HG02973 (cell line): ENCODE measurements at regions not wholly inside any gene's neighbourhood (a gene's known extent, or its start where the extent isn't known, plus 50 kb on each side); places are given as distances from the start of the nearest gene placed in this dataset.

Source experiments
- ATAC-seq: cut with Tn5 transposase; IDR thresholded peaks from one replicate; pipeline ENCODE4 v1.9.1; 2021; ENCODE audit warnings: moderate library complexity; ENCODE audit not compliant: unreplicated experiment

GRCh38 chr2:861655-862354, 88.8 kb upstream of the SNTG2 start:
- no peak for ATAC-seq

- no peak for ATAC-seq
Observed at GRCh38 chr2:860259-860855, 90.3 kb upstream of the SNTG2 start.

- ATAC-seq, result no peak
Observed at GRCh38 chr2:858646-859045, 92.0 kb upstream of the SNTG2 start.

GRCh38 chr2:857937-858336, 92.7 kb upstream of the SNTG2 start:
- ATAC-seq, result no peak

- no peak for ATAC-seq
Observed at GRCh38 chr2:857081-857480, 93.6 kb upstream of the SNTG2 start.

- ATAC-seq, result no peak
Observed at GRCh38 chr2:856456-856855, 94.2 kb upstream of the SNTG2 start.

GRCh38 chr2:856041-856440, 94.6 kb upstream of the SNTG2 start:
- ATAC-seq, result no peak

- no peak for ATAC-seq
Observed at GRCh38 chr2:855177-855576, 95.5 kb upstream of the SNTG2 start.

GRCh38 chr2:854460-854859, 96.2 kb upstream of the SNTG2 start:
- ATAC-seq, result no peak

- no peak for ATAC-seq
Observed at GRCh38 chr2:853203-853870, 97.3 kb upstream of the SNTG2 start.

- ATAC-seq, result no peak
Observed at GRCh38 chr2:852168-852567, 98.5 kb upstream of the SNTG2 start.

- ATAC-seq, result no peak
Observed at GRCh38 chr2:851680-852079, 99.0 kb upstream of the SNTG2 start.

GRCh38 chr2:851078-851477, 99.6 kb upstream of the SNTG2 start:
- no peak for ATAC-seq

GRCh38 chr2:850429-850828, 100.2 kb upstream of the SNTG2 start:
- no peak for ATAC-seq

GRCh38 chr2:848099-848498, 102.5 kb upstream of the SNTG2 start:
- ATAC-seq, result no peak

GRCh38 chr2:847669-848068, 103.0 kb upstream of the SNTG2 start:
- no peak for ATAC-seq

GRCh38 chr2:844715-845114, 105.9 kb upstream of the SNTG2 start:
- no peak for ATAC-seq

- ATAC-seq, result no peak
Observed at GRCh38 chr2:842151-842803, 108.4 kb upstream of the SNTG2 start.

GRCh38 chr2:841036-841435, 109.6 kb upstream of the SNTG2 start:
- ATAC-seq, result no peak

GRCh38 chr2:834233-834632, 116.4 kb upstream of the SNTG2 start:
- ATAC-seq, result no peak

GRCh38 chr2:833180-833579, 117.5 kb upstream of the SNTG2 start:
- ATAC-seq, result no peak

GRCh38 chr2:832635-833034, 118.0 kb upstream of the SNTG2 start:
- no peak for ATAC-seq
